ENCODE measurements at regions not wholly inside any gene's neighbourhood (a gene's known extent, or its start where the extent isn't known, plus 50 kb on each side); places are given as distances from the start of the nearest gene placed in this dataset.

DNA sequence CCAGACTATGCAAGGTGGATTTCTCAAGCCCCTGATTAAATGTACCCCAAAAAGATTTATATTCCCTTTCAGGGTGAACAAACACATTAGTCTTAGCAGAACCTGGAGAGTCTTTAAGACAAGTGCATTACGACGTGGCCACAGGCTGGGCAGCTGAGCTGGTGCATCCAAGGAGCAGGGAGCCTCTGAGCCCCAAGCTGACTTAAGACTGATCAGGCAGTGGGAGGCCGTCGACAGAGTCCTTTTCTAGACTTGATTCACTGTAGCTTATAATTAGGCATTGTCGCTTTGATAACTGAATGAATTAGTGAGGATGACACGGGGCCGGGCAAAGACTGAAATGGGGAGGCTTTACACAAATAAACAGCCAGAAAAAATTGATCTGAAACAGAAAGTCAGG, 353.2 kb downstream of the GPAM start:
- no peak for DNase-seq (ENCODE audit: low spot score)
- intact Hi-C loops (cut with DNase I), result no loop called here

DNA sequence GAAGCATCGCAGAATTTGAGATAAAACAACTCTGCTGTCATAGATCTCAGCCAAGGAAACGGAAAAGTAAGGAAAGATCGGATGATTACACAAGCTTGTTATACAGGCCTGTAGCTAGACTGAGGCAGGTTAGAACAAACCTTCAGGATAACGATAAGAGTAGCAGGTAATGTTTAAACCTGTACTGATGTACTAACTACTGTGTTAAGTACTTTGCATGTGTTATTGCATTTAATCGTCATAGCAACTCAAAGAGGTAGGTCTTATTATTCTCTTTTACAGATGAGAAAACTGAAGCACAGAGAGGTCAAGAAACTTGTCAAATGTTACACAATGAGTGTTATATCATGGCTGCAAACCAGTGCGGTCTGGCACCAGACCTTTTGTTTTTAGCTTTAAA, 352.5 kb downstream of the GPAM start:
- intact Hi-C loops (cut with DNase I), result no loop called here
- DNase-seq (ENCODE audit: low spot score), result no peak

DNA sequence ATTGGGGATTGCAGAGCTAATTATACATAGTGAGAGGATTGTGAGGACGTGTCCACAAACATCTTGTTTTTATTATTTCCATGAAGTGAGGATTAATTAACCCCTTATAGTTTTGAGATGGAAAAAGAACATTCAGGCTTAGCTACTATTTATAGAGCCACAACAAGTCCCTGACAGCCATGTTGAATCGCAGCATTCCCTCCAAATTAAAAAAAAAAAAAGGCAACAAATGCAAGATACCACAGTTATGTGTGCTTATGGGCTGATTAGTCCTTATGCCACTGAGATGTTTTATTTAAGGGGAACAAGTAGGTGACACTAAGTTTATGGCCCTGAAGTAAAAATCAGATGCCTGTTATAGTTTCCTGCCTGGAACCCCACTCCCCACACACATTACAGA, 350.3 kb downstream of the GPAM start:
- no peak for DNase-seq (ENCODE audit: low spot score)
- intact Hi-C loops (cut with DNase I), result no loop called here

DNA sequence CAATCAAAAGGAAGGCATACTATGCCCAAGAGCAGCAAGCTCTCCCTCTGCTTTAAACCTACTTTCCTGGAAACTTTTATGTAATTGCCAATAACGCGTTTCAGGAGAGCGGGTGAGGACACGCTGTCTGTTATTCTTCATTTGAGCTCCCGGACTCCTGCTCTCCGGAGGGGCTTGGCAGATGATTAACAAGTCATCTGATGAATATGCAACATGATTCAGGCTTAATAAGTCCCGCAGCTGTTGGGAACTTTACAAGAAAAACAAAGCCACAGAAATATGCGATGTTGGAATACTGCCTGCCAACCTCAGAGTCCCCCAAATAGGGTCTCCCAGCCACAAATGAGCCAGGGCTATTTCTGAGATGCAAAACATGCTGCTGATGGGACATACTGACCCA, 348.0 kb downstream of the GPAM start:
- intact Hi-C loops (cut with DNase I), result no loop called here
- DNase-seq (ENCODE audit: low spot score), result no peak

DNA sequence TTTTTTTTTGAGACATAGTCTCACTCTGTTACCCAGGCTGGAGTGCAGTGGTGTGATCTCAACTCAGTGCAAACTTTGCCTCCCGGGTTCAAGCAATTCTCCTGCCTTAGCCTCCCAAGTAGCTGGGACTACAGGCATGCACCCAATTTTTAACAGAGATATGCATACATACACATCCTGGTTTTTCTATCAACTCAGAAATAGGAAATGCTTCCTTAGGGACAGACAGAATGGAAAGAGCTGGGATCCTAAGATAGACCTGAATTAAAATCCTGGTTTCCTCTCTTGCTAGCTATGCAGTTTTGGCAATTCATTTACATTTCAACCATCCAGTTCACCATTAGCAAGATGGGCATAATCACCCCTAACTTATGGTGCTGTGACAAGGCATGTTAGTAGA, 347.5 kb downstream of the GPAM start:
- intact Hi-C loops (cut with DNase I), result no loop called here
- no peak for DNase-seq (ENCODE audit: low spot score)

DNA sequence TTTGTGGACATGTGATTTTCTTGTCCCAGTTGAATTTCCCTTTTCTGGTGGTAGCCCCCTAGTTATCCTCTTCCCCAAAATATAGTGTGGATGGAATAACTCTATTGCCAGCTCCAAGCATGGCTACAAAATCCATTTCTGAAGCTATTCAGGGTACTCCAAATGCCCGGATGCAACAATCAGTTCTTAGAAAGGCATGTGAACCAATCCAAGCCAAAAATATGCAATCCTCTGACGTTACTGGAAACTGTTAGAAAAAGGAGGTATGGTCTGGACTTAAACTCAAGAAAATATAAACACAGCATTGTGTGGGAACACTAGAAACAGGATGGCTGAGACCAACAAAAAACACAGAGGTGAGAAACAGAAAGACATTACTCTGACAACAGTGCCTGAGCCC, 347.0 kb downstream of the GPAM start:
- intact Hi-C loops (cut with DNase I), result no loop called here
- no peak for DNase-seq (ENCODE audit: low spot score)

DNA sequence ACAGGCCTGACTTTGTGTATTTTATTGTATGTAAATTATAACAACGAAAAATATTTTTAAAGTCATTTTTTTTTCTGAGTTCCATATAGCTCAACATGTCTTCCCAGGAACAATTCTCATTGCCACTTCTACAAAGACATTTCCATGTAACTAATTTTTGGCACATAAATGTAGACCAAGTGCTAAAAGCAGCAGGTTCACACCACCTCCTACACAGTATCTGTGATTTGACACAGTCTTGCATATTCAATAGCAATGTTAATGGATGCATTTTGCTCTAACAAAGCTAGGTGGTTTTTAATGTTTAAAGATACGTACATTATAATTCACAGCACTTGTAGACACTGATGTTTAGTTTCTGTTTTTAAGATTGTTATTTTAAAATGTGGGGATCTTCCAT, 346.5 kb downstream of the GPAM start:
- intact Hi-C loops (cut with DNase I), result no loop called here
- no peak for DNase-seq (ENCODE audit: low spot score)

DNA sequence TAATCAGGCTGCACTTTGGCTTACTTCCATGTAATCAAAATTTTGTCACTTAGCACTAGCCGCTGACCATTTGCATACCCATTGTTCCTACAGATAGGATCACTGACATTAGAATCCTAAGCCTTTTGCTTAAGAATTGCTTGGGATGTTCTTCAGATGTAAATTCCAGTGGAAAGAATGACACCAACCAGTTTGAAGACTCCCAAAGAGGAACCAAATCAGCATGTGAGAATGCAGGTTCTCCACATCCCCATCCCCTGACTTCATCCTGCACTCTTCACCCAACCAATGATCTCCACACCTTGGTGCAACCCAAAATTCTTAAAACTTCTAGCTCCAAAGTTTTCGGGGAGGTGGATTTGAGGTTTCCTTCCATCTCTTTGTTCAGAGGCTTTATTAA, 345.6 kb downstream of the GPAM start:
- intact Hi-C loops (cut with DNase I), result no loop called here
- DNase-seq (ENCODE audit: low spot score), result no peak

DNA sequence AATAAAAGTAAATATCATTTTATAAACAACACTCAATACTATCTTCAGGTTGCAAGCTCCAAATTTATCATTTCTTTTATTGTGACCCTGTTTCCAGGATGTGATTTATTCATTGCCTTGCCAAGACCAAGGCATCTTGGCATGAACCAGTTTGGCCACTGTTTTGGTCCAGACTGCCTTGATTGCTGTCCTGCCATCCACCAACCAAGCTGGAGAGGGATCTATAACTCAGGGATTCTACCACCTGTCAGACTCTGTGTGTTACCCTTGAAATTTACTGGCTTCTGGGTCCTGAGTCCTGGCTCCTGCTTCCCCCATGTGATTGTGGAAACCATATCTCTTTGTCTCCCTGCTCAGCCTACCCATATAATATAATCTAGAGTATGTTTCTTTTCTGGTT, 343.0 kb downstream of the GPAM start:
- intact Hi-C loops (cut with DNase I), result no loop called here
- DNase-seq (ENCODE audit: low spot score), result no peak

DNA sequence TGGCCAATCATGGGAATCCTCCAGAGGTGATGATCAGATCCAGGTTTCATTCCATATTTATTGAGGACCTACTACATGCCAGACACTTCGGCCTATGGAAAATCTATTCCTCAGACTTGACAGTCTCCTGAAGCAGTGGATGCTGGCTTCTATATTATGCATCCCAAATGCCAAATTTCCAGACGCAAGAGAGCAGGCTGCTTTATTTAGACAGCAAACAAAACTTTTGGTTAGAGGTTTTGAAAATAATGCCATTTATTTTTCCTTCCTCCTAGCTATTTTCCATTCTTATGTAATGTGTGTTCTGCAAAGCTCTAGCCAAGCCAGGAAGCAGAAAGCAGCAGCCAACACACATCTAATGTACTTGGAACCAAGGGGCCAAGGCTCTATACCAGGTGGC, 330.8 kb downstream of the GPAM start:
- no peak for DNase-seq (ENCODE audit: low spot score)
- intact Hi-C loops (cut with DNase I), result no loop called here

DNA sequence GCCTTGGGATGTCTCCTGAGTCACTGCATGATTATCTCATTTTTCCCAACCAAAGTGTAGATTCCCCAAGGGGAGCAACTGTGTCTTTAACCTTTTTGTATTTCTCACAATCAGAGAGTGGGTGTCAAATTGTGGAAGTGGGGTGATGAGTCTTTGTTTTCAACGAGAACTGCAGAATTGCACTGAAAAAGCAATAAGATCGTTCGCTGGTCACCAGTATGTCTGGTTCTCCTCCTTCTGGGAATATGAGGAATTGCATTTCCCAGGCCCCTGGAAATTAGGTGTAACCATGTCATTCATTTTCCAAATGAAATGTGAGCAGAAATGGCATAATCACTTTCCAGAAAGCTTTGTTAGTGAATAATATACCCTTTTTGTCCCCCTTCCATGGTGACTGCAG, 326.9 kb downstream of the GPAM start:
- intact Hi-C loops (cut with DNase I), result no loop called here
- DNase-seq (ENCODE audit: low spot score), result no peak

DNA sequence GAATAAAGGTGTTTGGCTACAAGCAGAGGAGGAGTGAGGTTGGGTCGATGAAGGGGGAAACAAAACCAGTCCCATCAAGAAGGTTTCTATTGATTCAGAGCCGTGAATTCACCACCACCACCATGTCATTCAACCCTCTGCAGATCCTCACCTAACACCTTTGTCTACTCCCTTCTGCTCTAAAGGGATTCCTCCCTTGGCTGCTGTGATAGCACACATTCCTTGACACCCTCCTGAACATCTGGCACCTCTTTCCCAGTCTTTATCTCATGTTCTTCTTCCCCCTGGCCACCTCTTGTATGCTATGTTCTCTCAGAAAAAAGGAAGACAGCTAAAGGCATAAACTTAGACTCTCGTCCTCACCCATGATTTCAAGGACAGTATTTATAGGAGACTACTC, 318.0 kb downstream of the GPAM start:
- intact Hi-C loops (cut with DNase I), result no loop called here
- DNase-seq (ENCODE audit: low spot score), result no peak

DNA sequence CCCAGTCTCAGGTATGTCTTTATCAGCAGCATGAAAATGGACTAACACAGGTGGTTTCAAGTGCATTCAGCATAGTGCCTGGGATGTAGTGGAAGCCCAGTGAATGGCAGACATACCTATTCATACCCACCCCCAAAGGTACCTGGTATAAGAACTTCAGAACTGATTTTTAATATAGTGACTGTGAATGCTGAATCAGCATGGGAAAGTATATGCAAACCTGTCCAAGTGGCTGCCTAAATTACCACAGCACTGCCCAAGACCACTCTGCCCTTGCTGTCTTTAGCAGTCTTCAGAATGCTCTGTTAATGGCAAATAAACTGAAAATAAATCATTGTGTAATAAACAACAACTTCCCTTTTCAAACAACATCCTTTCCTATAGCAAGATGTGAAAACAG, 312.1 kb downstream of the GPAM start:
- intact Hi-C loops (cut with DNase I), result no loop called here
- DNase-seq (ENCODE audit: low spot score), result no peak

DNA sequence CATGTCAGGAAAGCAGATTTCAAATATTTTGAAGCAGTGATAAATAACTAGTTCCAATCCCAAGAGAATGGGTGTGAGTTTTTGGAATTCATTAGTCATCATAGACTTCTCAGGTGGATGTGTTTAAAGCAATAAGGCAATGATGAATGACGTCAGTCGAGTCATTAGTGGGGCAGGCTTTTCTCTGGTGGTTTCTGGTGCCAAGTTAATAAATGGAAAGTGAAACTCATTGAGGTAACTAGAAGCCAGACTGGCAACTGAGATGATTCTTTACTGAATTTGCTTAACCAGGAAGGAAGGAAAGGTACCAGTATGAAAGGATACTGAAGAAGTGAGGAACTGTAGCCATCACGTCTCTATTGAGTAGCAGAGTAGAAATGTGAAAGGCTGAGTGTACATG, 311.0 kb downstream of the GPAM start:
- DNase-seq (ENCODE audit: low spot score), result no peak
- intact Hi-C loops (cut with DNase I), result no loop called here

DNA sequence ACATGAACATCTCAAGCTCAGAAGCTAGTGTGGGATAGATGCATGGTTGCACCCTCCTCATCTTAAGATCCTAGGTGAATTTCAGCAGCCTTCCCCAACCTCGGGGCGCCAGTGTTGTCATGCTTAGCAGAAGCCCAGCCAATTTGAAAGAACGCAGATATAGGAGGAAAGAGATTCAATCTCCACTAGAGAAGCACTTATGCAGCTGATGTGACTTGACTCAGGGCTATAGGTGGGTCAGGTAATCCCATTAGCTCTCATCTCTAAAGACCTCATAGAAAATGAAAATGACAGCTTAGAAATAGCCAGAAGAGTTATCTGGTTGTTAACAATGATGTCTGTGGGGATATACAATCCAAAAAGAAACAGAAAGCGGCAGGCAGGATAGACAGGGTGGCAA, 310.5 kb downstream of the GPAM start:
- intact Hi-C loops (cut with DNase I), result no loop called here
- no peak for DNase-seq (ENCODE audit: low spot score)

DNA sequence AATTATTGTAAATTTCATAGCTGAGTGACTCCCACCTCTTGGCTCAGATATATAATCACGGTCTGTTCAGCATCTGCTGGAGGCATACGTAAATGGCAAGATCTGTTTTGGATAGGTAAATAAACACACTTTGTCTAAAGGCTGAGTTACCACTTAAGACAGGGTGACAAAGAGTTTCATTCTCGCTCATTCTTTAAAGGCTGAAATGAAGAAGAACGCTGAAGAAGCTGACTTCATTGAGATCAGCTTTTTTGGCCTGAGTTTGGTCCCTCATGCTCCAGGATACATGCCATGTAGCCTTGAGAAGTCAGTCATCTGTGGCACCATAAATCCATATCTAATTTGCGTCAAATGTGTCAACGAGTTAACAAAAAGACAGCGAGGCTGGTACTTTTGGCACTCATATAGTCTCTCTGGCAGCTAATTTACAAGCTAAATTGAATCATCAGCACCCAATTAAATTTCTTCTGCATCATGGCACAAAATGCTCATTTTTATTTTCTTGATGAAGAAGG, 309.9 kb downstream of the GPAM start:
- intact Hi-C loops (cut with DNase I), result no loop called here
- DNase-seq (ENCODE audit: low spot score), result no peak

DNA sequence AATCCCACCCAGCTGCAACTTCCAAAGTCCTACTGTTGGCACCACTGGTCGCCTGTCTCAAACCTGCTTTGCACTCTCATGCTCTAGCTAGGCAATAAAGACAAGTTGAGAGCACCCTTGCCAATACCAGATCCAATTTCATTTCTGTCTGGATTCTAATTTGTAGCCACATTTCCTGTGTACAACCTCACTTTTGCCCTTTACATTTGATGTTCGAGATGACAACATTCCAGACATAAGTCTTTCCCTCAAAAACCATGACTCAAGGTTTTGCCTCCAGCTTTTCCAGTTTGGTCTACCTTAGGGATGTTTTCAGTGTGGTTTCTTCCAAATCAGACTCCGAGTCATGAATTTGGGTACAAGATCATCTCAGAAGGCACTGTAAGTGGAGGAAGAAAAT, 309.0 kb downstream of the GPAM start:
- intact Hi-C loops (cut with DNase I), result no loop called here
- no peak for DNase-seq (ENCODE audit: low spot score)

DNA sequence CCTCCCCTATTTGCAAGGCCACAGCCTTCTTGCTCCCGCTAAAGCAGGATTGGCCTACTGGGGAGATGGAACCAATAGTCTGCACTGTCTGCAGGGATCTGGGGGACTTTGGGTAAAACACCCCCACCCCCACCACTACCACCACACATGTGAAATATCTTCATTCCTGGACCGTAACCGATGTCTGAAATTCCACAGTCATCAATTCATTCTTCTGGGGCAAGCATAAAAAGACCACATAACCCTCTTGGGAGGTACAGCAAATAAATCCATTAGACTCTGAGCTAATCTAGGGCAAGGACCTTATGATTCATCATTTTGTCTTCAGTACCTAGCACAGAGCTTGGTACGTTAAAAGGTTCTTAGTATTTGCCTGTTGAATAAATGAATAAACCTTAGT, 307.8 kb downstream of the GPAM start:
- DNase-seq (ENCODE audit: low spot score), result no peak
- intact Hi-C loops (cut with DNase I), result no loop called here

DNA sequence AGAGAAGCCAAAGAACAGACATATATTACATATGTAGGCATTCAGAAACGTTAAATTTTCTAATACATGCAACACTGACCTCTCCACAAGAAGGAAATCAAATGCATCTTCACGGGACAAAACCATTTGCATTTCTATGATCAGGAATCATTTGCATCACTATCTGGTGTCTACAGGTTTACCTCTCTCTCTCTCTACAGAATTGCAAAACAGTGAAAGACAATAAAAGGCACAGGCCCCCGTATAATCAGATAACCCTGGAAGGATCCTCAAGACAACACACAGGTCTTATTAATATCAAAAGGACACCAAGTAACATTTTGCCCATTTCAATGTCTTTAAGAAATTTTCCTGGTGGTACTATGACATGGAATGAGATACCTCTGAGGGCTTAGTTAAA, 306.3 kb downstream of the GPAM start:
- DNase-seq (ENCODE audit: low spot score), result no peak
- intact Hi-C loops (cut with DNase I), result no loop called here

DNA sequence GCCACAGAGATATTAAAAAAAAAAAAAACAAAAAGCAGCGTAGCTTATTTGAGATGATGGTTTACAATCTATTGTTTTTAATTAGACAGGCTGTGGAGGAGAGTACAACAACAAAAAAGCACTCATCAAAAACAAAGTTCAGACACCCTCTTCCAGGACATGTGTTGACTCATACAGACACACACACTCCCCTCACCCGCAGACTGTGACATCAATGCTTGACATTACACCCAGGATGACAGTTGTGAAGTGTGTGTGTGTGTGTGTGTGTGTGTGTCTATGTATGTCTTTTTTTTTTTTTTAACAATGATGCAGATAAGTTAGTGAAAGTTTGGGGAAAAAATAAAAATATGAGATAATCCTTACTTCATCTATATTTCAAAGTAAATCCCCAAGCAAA, 303.6 kb downstream of the GPAM start:
- intact Hi-C loops (cut with DNase I), result no loop called here
- no peak for DNase-seq (ENCODE audit: low spot score)

DNA sequence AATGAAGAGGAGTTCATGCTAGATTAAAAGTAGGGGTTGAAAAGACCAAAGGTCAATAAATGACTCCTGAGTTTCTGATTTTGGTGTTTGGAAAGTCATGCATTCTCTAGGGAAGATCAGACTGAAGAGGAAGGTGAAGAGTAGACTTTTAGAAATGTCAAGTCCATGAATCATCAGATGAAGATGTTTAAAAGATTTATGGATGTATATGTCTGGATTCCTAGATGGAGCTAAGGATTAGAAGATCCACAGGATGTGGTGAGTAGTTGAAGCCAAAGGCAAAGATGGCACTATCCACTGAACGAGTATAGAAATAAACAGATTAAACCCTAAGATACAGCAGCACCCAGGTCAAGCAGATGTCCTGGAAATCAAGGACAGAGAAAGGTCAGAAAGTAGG, 298.5 kb downstream of the GPAM start:
- intact Hi-C loops (cut with DNase I), result no loop called here
- no peak for DNase-seq (ENCODE audit: low spot score)

DNA sequence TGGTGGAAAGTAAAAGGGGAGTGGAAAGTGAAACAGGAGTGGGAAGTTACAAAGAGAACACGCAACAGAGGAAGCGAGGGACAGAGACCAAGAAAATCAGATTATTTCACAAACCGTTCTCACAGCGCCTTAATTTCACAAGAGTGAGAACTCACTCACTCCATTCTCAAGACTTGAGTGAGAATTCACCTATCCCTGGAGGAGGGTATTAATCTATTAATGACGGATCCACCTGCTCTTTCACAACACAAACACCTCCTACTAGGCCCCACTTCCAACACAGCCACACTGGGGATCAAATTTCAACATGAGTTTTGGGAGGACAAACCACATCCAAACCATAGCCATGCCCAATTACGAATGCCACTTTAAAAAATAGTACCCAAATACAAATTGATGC, 297.6 kb downstream of the GPAM start:
- no peak for DNase-seq (ENCODE audit: low spot score)
- intact Hi-C loops (cut with DNase I), result no loop called here

DNA sequence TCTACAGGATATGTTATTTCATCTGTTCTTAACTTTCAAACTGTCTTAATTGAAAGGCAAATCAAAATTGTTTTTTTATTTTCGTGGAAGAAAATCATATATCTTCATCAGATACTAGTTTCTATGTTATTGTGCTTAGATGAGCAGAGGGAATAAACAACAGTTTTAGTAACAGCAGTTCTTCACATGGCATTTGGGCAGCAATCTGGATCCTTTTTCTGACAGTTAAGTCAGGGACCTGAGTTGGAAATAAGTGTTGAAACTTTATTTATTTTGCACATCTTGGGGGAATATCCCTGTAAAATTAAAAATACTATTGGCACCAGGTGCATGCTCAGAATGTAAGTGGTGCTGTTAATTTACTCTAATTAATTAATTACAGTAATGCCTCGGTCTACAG, 296.3 kb downstream of the GPAM start:
- DNase-seq (ENCODE audit: low spot score), result no peak
- intact Hi-C loops (cut with DNase I), result no loop called here
